GM18873 (cell line): ENCODE measurements at regions not wholly inside any gene's neighbourhood (a gene's known extent, or its start where the extent isn't known, plus 50 kb on each side); places are given as distances from the start of the nearest gene placed in this dataset.

Experiments used
- ATAC-seq: cut with Tn5 transposase; IDR thresholded peaks from one replicate; pipeline ENCODE4 v1.9.1; 2021; ENCODE audit warnings: mild to moderate bottlenecking, moderate library complexity, moderate number of reproducible peaks; ENCODE audit not compliant: unreplicated experiment, low FRiP score

GRCh38 chr12:128131955-128132354, 135.0 kb upstream of the TMEM132C start:
- no peak for ATAC-seq

DNA sequence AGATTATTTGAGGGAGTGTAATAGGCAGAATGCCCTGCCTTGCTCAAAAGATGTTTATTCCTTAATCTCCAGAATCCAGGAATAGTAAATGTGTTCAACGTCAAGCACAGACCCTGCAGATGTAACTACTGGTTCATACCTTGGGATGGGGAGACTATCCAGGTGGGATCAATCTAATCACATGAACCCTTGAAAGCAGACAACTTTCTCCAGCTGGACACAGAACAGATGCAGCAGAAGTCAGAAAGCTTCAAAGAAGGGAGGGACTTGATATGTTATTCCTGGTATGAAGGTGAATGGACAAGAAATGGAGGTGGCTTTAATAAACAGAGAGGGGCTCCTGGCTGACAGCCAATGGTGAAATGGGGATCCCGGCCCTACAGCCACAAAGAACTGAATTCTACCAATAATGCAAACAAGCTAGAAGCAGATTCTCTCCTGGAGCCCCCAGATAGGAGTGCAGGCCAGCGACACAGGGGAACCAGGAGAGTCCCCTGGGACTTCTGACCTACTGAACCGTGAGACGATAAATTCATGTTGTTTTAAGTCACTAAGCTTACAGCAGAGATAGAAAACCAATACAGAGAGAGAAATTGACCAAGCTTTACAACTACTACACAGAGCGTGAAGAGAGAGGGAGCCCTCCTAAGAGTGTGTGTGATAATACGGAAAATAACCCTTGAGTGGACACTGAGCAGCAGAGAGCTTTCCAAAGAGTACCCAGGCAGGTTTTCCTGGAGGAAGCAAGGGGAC, 133.5 kb upstream of the TMEM132C start:
- no peak for ATAC-seq

- no peak for ATAC-seq
Measured at GRCh38 chr12:128137140-128137539, 129.8 kb upstream of the TMEM132C start.

- no peak for ATAC-seq
Measured at GRCh38 chr12:128138125-128138524, 128.8 kb upstream of the TMEM132C start.

DNA sequence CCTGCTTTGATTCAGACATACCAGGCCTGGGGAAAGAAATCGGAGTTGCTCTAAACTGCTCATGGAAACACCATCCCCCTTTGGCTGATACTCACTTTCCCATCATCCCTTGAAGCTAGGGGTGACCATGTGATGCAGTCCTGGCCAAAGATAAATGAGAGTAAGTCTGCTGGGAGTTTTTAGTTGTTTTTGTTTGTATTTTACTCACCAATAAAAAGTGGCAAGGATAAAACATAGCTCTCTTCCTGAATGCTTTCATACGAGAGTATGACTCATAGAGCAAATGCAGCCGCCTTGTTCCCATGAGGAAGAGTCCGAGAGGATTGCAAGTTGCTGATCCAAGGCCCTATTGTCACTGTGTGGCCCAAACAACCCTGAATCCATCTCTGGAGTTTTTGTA, 126.4 kb upstream of the TMEM132C start:
- ATAC-seq, result no peak

GRCh38 chr12:128150961-128151360, 116.0 kb upstream of the TMEM132C start:
- ATAC-seq, result no peak

- no peak for ATAC-seq
Measured at GRCh38 chr12:128155571-128155970, 111.4 kb upstream of the TMEM132C start.

GRCh38 chr12:128163086-128163485, 103.9 kb upstream of the TMEM132C start:
- ATAC-seq, result no peak

DNA sequence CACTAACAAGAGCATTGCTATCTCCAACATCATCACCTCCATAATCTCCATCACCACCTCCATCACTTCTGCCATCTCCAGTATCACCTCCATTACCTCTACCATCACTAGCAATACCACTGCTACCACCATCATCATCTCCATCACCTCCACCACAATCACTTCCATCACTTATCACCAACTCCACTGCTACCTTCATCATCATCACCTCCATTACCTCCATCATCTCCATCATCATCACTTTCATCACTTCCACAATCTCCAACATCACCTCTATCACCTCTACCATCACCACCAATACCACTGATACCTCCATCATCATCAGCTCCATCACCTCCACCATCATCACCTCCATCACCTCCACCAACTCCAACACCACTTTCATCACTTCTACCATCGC, 102.4 kb upstream of the TMEM132C start:
- no peak for ATAC-seq

- no peak for ATAC-seq
Measured at GRCh38 chr12:128165387-128165786, 101.6 kb upstream of the TMEM132C start.

- ATAC-seq, result no peak
Measured at GRCh38 chr12:128168273-128168672, 98.7 kb upstream of the TMEM132C start.

- ATAC-seq, result no peak
Measured at GRCh38 chr12:128170181-128170580, 96.8 kb upstream of the TMEM132C start.

GRCh38 chr12:128178565-128178964, 88.4 kb upstream of the TMEM132C start:
- ATAC-seq, result no peak

GRCh38 chr12:128178966-128179365, 88.0 kb upstream of the TMEM132C start:
- no peak for ATAC-seq

- no peak for ATAC-seq
Measured at GRCh38 chr12:128180166-128180565, 86.8 kb upstream of the TMEM132C start.

GRCh38 chr12:128190052-128190451, 76.9 kb upstream of the TMEM132C start:
- ATAC-seq, result no peak

- no peak for ATAC-seq
Measured at GRCh38 chr12:128190614-128191013, 76.4 kb upstream of the TMEM132C start.

DNA sequence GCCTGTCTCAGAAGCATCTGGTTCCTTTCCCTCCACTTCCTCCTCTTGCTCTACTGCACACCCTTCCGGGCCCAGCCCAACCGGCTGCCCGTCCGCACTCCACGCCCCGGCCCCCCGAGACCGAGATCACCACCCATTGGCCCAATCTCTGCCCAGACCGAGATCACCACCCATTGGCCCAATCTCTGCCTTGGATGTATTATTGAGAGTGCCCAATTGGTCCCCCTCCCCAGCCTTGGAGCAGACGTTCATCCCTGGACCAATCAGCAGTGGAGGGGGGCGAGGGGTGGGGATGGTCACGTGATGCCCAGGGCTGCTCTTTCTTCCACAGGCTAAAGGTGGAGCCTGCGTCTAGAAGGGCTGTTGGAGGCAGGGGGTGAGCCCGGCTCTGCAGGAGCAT, 75.6 kb upstream of the TMEM132C start:
- ATAC-seq, result no peak

DNA sequence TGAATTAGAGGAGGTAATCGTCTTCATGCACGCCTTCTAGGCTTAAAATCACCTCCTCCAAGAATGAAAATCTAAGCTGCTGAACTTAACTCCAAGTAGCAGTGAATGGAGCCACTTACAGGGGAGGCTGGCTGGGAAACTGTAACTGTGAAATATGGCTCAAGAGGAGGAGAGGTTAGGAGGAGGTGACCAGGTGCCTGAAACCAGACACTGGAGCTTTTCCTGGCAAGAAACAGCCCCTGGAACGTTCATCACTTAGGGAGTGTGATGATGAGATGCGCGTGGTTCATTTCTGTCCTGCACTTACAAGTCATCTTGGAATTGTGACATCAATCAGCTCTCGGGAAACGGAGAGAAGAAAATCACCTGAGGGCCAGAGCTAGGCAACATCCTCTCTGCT, 62.3 kb upstream of the TMEM132C start:
- ATAC-seq, result no peak

DNA sequence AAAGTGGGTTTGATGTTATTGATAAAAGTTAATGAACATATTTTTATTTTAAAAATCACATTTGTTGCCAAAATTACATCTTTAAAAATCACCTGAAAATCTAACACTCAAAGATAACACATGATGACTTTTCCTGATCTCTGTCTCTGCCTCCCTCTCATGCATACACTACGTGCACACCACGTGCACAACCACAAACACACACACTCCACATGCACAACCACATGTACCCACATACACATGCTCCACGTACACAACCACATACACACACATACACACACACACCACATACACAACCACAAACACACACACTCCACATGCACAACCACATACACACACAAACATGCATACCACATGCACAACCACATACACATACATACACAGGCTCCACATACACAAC, 61.8 kb upstream of the TMEM132C start:
- no peak for ATAC-seq

GRCh38 chr12:128205758-128206157, 61.2 kb upstream of the TMEM132C start:
- no peak for ATAC-seq
